Ishikawa (cell line): ENCODE measurements at regions not wholly inside any gene's neighbourhood (a gene's known extent, or its start where the extent isn't known, plus 50 kb on each side); places are given as distances from the start of the nearest gene placed in this dataset.

ENCODE experiments used
- CEBPB ChIP-seq: IDR thresholded peaks from 2 replicates; pipeline ENCODE4 v1.6.1; 2012
- CREB1 ChIP-seq: IDR thresholded peaks from 2 replicates; pipeline ENCODE4 v1.6.1; 2012; ENCODE audit warnings: low read depth
- EGR1 ChIP-seq: IDR thresholded peaks from 2 replicates; pipeline ENCODE4 v1.6.1; 2012
- EP300 ChIP-seq: IDR thresholded peaks from 2 replicates; pipeline ENCODE4 v1.6.1; 2012; ENCODE audit warnings: borderline replicate concordance
- FOXM1 ChIP-seq: IDR thresholded peaks from 2 replicates; pipeline ENCODE4 v1.6.1; 2012; ENCODE audit warnings: low read depth, borderline replicate concordance
- NFIC ChIP-seq: IDR thresholded peaks from 2 replicates; pipeline ENCODE4 v1.6.1; 2012
- RAD21 ChIP-seq: IDR thresholded peaks from 2 replicates; pipeline ENCODE4 v1.6.1; 2012; ENCODE audit warnings: low read depth
- TAF1 ChIP-seq: IDR thresholded peaks from 2 replicates; pipeline ENCODE4 v1.6.1; 2012; ENCODE audit warnings: low read depth, mild to moderate bottlenecking
- TCF12 ChIP-seq: IDR thresholded peaks from 2 replicates; pipeline ENCODE4 v1.6.1; 2012; ENCODE audit warnings: low read depth
- TEAD4 ChIP-seq: IDR thresholded peaks from 2 replicates; pipeline ENCODE4 v1.6.1; 2012
- YY1 ChIP-seq: IDR thresholded peaks from 2 replicates; pipeline ENCODE4 v1.6.1; 2012; ENCODE audit warnings: low read depth
- ZBTB7A ChIP-seq: IDR thresholded peaks from 2 replicates; pipeline ENCODE4 v1.6.1; 2012; ENCODE audit warnings: low read depth
- TF ChIP-seq, protein P1 (sequence below): IDR thresholded peaks from 2 replicates; pipeline ENCODE4 v1.6.1; 2012
- TF ChIP-seq, protein P2 (sequence below): IDR thresholded peaks from 2 replicates; pipeline ENCODE4 v1.6.1; 2012
- TF ChIP-seq, protein P3 (sequence below): IDR thresholded peaks from 2 replicates; pipeline ENCODE4 v1.6.1; 2012; ENCODE audit warnings: low read depth, mild to moderate bottlenecking

DNA sequence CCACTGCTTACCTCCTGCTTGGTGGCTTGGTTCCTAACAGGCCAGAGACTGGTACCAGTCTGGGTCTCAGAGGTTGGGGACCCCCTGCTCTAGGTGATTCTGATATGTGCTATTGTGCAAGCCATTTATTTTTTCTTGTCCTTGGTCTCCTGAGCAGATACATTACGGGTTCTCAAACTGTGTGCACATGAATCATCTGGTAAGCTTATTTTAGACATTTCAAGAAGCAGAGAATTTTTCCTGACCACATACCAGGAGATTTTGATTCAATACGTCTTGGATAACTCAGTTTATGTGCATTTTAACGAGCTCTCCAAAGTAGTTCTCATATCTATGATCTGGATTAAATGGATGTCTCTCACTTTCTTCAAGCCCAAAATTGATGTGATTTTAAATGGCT lies 77.2 kb downstream of the FHIP1A start:
- 0 out of 2 replicates have a peak, but pooled peaks have one; percentile 7 for TF ChIP-seq CEBPB
- TF ChIP-seq TCF12 = no peak

DNA sequence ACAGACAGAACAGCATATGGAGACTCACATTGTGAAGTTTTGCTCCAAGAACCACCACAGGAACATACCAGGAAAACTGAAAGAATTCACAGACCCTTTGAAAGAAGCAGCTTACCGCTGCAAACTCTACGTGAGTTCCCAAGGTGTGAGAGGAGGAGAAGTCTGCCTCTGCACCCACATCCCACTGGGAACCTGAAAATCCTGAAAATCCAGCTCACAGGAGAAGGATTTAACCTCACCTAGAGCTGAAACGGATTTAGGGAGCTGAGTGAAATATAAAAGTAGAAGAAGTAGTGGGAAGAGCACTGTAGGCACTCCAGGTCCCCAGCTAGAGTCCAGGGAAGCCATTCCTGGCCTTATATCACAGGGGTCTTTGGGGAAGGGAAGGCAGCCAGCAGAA lies 80.0 kb downstream of the FHIP1A start:
- TF ChIP-seq, protein P1, sequence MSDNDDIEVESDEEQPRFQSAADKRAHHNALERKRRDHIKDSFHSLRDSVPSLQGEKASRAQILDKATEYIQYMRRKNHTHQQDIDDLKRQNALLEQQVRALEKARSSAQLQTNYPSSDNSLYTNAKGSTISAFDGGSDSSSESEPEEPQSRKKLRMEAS = no peak

DNA sequence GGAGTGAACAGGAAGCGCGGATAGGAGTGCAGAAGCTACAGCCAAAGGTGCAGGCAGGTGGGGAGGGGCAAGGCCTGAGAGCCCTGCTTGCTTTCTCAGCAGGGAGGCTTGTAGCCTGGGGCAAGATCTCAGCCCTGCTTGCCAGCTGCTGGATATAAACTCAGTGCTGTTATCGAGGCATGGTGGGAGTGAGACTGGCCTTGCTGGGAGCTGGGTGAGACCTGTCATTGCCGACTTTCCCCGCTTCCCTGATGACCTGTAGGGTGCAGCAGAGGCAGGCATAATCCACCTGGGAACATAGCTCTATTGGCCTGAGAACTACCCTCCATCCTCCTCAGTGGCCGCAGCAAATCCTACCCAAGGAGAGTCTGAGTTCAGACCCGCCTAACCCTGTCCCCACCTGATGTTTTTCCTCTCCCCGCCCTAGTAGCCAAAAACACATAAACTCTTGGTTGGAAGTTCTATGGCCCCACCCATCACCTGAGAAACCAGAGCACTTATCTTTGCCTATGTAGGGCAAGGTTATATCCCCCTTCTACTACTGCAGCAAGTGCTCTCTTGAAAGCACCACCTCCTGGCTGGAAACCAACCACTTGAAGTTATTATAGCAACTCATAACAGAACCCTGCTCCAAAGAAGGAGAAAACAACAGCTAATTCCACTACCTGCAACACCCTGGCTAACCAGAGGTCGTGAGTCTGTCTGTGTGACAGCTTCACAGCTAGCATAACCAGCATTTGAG lies 80.7 kb downstream of the FHIP1A start:
- TF ChIP-seq YY1 (no peak), RAD21 (peak; percentile 59; the same call in 1 of the 2 replicates)

DNA sequence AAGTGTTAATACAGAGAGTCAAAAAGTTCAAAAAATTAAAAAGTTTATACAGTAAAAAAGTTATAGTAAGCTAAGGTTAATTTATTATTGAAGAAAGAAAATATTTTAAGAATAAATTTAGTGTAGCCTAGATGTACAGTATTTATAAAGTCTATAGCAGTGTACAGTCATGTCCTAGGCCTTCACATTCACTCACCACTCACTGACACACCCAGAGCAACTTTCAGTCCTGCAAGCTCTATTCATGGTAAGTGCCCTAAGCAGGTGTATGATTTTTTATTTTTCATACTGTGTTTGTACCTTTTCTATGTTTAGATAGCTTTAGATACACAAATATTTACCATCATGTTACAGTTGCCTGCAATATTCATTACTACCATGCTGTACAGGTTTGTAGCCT lies 108.9 kb downstream of the FHIP1A start:
- TF ChIP-seq EGR1 (no peak), CEBPB (no peak), TAF1 (no peak), ZBTB7A (no peak), CREB1 (no peak), TEAD4 (no peak)
- TF ChIP-seq, protein P2, sequence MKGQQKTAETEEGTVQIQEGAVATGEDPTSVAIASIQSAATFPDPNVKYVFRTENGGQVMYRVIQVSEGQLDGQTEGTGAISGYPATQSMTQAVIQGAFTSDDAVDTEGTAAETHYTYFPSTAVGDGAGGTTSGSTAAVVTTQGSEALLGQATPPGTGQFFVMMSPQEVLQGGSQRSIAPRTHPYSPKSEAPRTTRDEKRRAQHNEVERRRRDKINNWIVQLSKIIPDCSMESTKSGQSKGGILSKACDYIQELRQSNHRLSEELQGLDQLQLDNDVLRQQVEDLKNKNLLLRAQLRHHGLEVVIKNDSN = no peak
- TF ChIP-seq, protein P1 = no peak

DNA sequence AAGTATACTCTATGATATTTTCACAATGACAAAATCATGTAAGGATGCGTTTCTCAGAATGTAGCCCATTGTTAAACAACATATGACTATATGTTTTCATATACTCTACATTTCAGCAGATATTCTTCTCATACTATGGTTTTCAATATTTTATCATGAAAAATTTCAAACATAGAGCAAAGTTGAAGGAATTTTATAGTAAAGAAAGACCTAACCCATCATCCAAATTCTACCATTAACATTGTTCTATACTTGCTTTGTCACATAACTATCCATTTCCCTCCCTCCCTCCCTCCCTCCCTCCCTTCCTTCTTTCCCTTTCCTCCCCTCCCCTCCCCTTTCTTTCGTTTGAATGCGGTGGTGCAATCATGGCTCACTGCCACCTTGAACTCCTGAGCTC lies 109.4 kb downstream of the FHIP1A start:
- no peak for TF ChIP-seq ZBTB7A
- no peak for TF ChIP-seq CEBPB
- no peak for TF ChIP-seq TCF12
- TF ChIP-seq CREB1 = no peak
- TF ChIP-seq TEAD4 = no peak
- TF ChIP-seq TAF1 = no peak
- TF ChIP-seq, protein P2 = no peak
- no peak for TF ChIP-seq FOXM1
- TF ChIP-seq, protein P1 = no peak
- no peak for TF ChIP-seq EP300
- no peak for TF ChIP-seq NFIC
- TF ChIP-seq, protein P3, sequence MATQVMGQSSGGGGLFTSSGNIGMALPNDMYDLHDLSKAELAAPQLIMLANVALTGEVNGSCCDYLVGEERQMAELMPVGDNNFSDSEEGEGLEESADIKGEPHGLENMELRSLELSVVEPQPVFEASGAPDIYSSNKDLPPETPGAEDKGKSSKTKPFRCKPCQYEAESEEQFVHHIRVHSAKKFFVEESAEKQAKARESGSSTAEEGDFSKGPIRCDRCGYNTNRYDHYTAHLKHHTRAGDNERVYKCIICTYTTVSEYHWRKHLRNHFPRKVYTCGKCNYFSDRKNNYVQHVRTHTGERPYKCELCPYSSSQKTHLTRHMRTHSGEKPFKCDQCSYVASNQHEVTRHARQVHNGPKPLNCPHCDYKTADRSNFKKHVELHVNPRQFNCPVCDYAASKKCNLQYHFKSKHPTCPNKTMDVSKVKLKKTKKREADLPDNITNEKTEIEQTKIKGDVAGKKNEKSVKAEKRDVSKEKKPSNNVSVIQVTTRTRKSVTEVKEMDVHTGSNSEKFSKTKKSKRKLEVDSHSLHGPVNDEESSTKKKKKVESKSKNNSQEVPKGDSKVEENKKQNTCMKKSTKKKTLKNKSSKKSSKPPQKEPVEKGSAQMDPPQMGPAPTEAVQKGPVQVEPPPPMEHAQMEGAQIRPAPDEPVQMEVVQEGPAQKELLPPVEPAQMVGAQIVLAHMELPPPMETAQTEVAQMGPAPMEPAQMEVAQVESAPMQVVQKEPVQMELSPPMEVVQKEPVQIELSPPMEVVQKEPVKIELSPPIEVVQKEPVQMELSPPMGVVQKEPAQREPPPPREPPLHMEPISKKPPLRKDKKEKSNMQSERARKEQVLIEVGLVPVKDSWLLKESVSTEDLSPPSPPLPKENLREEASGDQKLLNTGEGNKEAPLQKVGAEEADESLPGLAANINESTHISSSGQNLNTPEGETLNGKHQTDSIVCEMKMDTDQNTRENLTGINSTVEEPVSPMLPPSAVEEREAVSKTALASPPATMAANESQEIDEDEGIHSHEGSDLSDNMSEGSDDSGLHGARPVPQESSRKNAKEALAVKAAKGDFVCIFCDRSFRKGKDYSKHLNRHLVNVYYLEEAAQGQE = no peak
- no peak for TF ChIP-seq EGR1
- TF ChIP-seq RAD21 = no peak
- no peak for TF ChIP-seq YY1

DNA sequence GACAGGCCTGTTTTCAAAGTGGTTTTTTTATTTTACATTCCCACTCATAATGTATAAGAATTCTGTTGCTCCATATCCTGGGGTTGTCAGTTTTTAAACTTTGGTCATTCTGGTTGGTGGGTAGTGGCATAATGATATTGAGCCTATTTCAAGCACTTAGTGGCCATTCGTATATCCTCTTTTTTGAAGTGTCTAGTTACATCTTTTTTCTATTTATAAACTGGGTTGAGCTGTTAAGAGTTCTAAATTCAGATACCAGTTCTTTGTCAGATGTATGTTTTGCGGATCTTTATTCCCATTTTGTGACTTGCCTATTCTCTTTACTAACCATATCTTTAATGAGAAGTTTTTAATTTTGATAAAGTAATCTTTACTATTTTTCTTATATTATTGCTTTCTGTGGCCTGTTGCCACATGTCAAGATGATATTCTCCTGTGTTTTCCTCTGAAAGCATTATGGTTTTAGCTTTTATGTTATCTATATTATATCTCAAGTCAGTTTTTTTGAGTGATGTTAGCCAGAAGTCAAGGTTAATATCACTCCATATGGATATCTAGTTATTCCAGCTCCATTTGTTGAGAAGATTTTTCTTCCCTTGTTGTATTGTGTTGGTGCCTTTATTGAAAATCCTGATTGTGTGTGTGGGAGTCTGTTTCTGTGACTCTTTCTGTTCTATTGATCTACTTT lies 110.9 kb downstream of the FHIP1A start:
- TF ChIP-seq, protein P1 = no peak
- TF ChIP-seq, protein P3 = no peak
- TF ChIP-seq TAF1 (no peak), YY1 (no peak), TCF12 (no peak), RAD21 (no peak), EGR1 (no peak), TEAD4 (no peak), EP300 (no peak), CREB1 (no peak), FOXM1 (no peak), NFIC (no peak), ZBTB7A (no peak), CEBPB (no peak)
- TF ChIP-seq, protein P2 = no peak
